H9 (cell line): ENCODE measurements at regions not wholly inside any gene's neighbourhood (a gene's known extent, or its start where the extent isn't known, plus 50 kb on each side); places are given as distances from the start of the nearest gene placed in this dataset.

Experiments used
- DNase-seq: peaks from one replicate; pipeline ENCODE4 v3.0.0-alpha.2; 2017
- H2AFZ ChIP-seq: one replicate; pipeline ENCODE4 v1.6.1; 2013; ENCODE audit warnings: mild to moderate bottlenecking, low read length, control low read depth, moderate library complexity
- H2AK5ac ChIP-seq: 2 replicates; pipeline ENCODE4 v1.6.1; 2013; ENCODE audit warnings: low read length, control low read depth, mixed read lengths; ENCODE audit not compliant: insufficient read length
- H2BK120ac ChIP-seq: one replicate; pipeline ENCODE4 v1.6.1; 2013; ENCODE audit warnings: low read depth, mild to moderate bottlenecking, low read length, control low read depth, inconsistent platforms; ENCODE audit not compliant: poor library complexity, severe bottlenecking
- H2BK12ac ChIP-seq: 2 replicates; pipeline ENCODE4 v1.6.1; 2013; ENCODE audit warnings: low read length, control low read depth, mixed read lengths, low read depth; ENCODE audit not compliant: insufficient read length
- H2BK15ac ChIP-seq: 2 replicates; pipeline ENCODE4 v1.6.1; 2013; ENCODE audit warnings: low read depth, low read length, control low read depth
- H2BK20ac ChIP-seq: one replicate; pipeline ENCODE4 v1.6.1; 2013; ENCODE audit warnings: low read depth, mild to moderate bottlenecking, low read length, control low read depth, inconsistent platforms; ENCODE audit not compliant: poor library complexity, severe bottlenecking
- H2BK5ac ChIP-seq: 2 replicates; pipeline ENCODE4 v1.6.1; 2013; ENCODE audit warnings: low read length, control low read depth, mixed read lengths; ENCODE audit not compliant: insufficient read length
- H3K14ac ChIP-seq: 2 replicates; pipeline ENCODE4 v1.6.1; 2013; ENCODE audit warnings: low read length, control low read depth; ENCODE audit not compliant: insufficient read depth
- H3K18ac ChIP-seq: 2 replicates; pipeline ENCODE4 v1.6.1; 2013; ENCODE audit warnings: low read depth, mild to moderate bottlenecking, mixed read lengths, low read length, control low read depth; ENCODE audit not compliant: insufficient read length
- H3K23ac ChIP-seq: 2 replicates; pipeline ENCODE4 v1.6.1; 2013; ENCODE audit warnings: low read length, control low read depth, mixed read lengths, low read depth; ENCODE audit not compliant: insufficient read length
- H3K23me2 ChIP-seq: 2 replicates; pipeline ENCODE4 v1.6.1; 2013; ENCODE audit warnings: low read depth, mild to moderate bottlenecking, mixed read lengths, low read length, control low read depth; ENCODE audit not compliant: insufficient read length, poor library complexity, severe bottlenecking
- H3K27ac ChIP-seq: 2 replicates; pipeline ENCODE4 v1.5.1; 2013; ENCODE audit warnings: low read length, control low read depth, mixed read lengths, low read depth; ENCODE audit not compliant: insufficient read length
- H3K27me3 ChIP-seq: 2 replicates; pipeline ENCODE4 v1.6.1; 2013; ENCODE audit warnings: low read length, control low read depth, inconsistent platforms; ENCODE audit not compliant: insufficient read depth
- H3K4ac ChIP-seq: 2 replicates; pipeline ENCODE4 v1.6.1; 2013; ENCODE audit warnings: low read depth, mild to moderate bottlenecking, control low read depth, inconsistent platforms, low read length, moderate library complexity
- H3K4me1 ChIP-seq: 2 replicates; pipeline ENCODE4 v1.6.1; 2013; ENCODE audit warnings: low read length, control low read depth, inconsistent platforms; ENCODE audit not compliant: insufficient read depth
- H3K4me2 ChIP-seq: 2 replicates; pipeline ENCODE4 v1.6.1; 2013; ENCODE audit warnings: low read length, control low read depth, mixed read lengths; ENCODE audit not compliant: insufficient read length, insufficient read depth
- H3K56ac ChIP-seq: 2 replicates; pipeline ENCODE4 v1.6.1; 2013; ENCODE audit warnings: low read depth, mild to moderate bottlenecking, mixed read lengths, low read length, control low read depth; ENCODE audit not compliant: insufficient read length
- H3K79me1 ChIP-seq: 2 replicates; pipeline ENCODE4 v1.6.1; 2013; ENCODE audit warnings: low read depth, mild to moderate bottlenecking, moderate library complexity, low read length, control low read depth, inconsistent platforms; ENCODE audit not compliant: insufficient read depth, poor library complexity, severe bottlenecking
- H3K79me2 ChIP-seq: 2 replicates; pipeline ENCODE4 v1.6.1; 2013; ENCODE audit warnings: low read length, control low read depth, inconsistent platforms; ENCODE audit not compliant: insufficient read depth
- H3K9ac ChIP-seq: 2 replicates; pipeline ENCODE4 v1.6.1; 2013; ENCODE audit warnings: low read length, control low read depth, mixed read lengths; ENCODE audit not compliant: insufficient read length; ENCODE audit errors: extremely low read depth
- H3K9me3 ChIP-seq: one replicate; pipeline ENCODE4 v1.6.1; 2013; ENCODE audit warnings: low read depth, low read length, inconsistent platforms; ENCODE audit not compliant: control insufficient read depth
- H3T11ph ChIP-seq: one replicate; pipeline ENCODE4 v1.6.1; 2013; ENCODE audit warnings: mild to moderate bottlenecking, low read length, control low read depth, inconsistent platforms
- H4K20me1 ChIP-seq: one replicate; pipeline ENCODE4 v1.6.1; 2013; ENCODE audit not compliant: control insufficient read depth, insufficient read length, insufficient read depth
- H4K5ac ChIP-seq: 2 replicates; pipeline ENCODE4 v1.6.1; 2013; ENCODE audit warnings: low read depth, mild to moderate bottlenecking, mixed read lengths, low read length, control low read depth; ENCODE audit not compliant: insufficient read length
- H4K8ac ChIP-seq: replicated peaks from 2 replicates; pipeline ENCODE4 v1.6.1; 2013; ENCODE audit warnings: low read length, control low read depth, mixed read lengths, low read depth; ENCODE audit not compliant: insufficient read length
- H4K91ac ChIP-seq: 2 replicates; pipeline ENCODE4 v1.6.1; 2013; ENCODE audit warnings: low read depth, mild to moderate bottlenecking, moderate library complexity, mixed read lengths, low read length, control low read depth; ENCODE audit not compliant: insufficient read length
- H3K27ac Mint-ChIP-seq, 3 experiments: 2 replicates in 2 of 3; 3 replicates in 1 of 3; pipeline ENCODE4 v1.8.0; 2020 to 2021; ENCODE audit warnings: mixed read lengths in 3 of 3, mild to moderate bottlenecking in 1 of 3, moderate library complexity in 1 of 3
- H3K27me3 Mint-ChIP-seq: 2 replicates; pipeline ENCODE4 v1.8.0; 2021; ENCODE audit warnings: low read depth, mild to moderate bottlenecking, moderate library complexity, mixed read lengths
- H3K36me3 Mint-ChIP-seq, 3 experiments: 2 replicates in 2 of 3; 3 replicates in 1 of 3; pipeline ENCODE4 v1.8.0; 2020 to 2021; ENCODE audit warnings: low read depth in 3 of 3, mixed read lengths in 3 of 3; ENCODE audit not compliant: insufficient read depth in 1 of 3
- H3K4me1 Mint-ChIP-seq, 2 experiments: 2 replicates each; pipeline ENCODE4 v1.8.0; 2020; ENCODE audit warnings: mixed read lengths in 2 of 2
- H3K4me3 Mint-ChIP-seq, 2 experiments: 2 replicates in 1 of 2; 3 replicates in 1 of 2; pipeline ENCODE4 v1.8.0; 2020 to 2021; ENCODE audit warnings: mild to moderate bottlenecking in 2 of 2, mixed read lengths in 2 of 2, moderate library complexity in 1 of 2
- H3K9me3 Mint-ChIP-seq, 2 experiments: 2 replicates in 1 of 2; 3 replicates in 1 of 2; pipeline ENCODE4 v1.8.0; 2020; ENCODE audit warnings: mild to moderate bottlenecking in 2 of 2, mixed read lengths in 2 of 2, moderate library complexity in 1 of 2
- CTCF ChIP-seq: fragments of 200-600 bp; sonication (generic); conservative IDR thresholded peaks from 3 replicates; pipeline ENCODE4 v1.8.0; 2021; ENCODE audit warnings: antibody characterized with exemption, mild to moderate bottlenecking
- WGBS: extraction: QIAGEN DNeasy Blood & Tissue Kit; methylation state at CpG from one replicate; pipeline ENCODE4 v1.1.7; 2013; ENCODE audit warnings: missing lambda C conversion rate, low lambda C conversion rate, mixed read lengths; ENCODE audit not compliant: insufficient read length; ENCODE audit errors: extremely low coverage; 5-methylcytosine and 5-hydroxymethylcytosine counted together

- Histone ChIP-seq H3T11ph (no peak overlapping the region), H2BK5ac (no peak overlapping the region), H3K4ac (no peak overlapping the region), H2BK20ac (no peak overlapping the region), H4K5ac (no peak overlapping the region), H3K23ac (no peak overlapping the region), H4K8ac (no peak overlapping the region), H3K18ac (no peak overlapping the region), H2BK12ac (no peak overlapping the region), H3K79me1 (no peaks in the 10 kb centered on the region), H4K91ac (no peak overlapping the region), H3K79me2 (no peaks in the 10 kb centered on the region), H2BK15ac (no peak overlapping the region), H3K27me3 (no peaks in the 10 kb centered on the region), H2AK5ac (no peak overlapping the region), H3K23me2 (no peaks in the 10 kb centered on the region), H3K56ac (no peak overlapping the region), H3K4me1 (peaks cover 2% of the 10 kb centered on the region; the same call in 1 of the 2 replicates), H3K9me3 (no peaks in the 10 kb centered on the region), H3K27ac (no peak overlapping the region), H3K9ac (no peak overlapping the region), H3K4me2 (no peak overlapping the region), H4K20me1 (no peaks in the 10 kb centered on the region), H2BK120ac (no peak overlapping the region), H2AFZ (no peak overlapping the region), H3K14ac (no peak overlapping the region)
- TF ChIP-seq CTCF, result no peak
- peak overlapping the region in 1 of 3 experiments; percentile 15; a peak in 1 of 7 replicates for H3K27ac Mint-ChIP-seq
- no CpG with 5 or more reads among the region's 15 CpGs for WGBS
- no peaks in the 10 kb centered on the region; a peak in 1 of 7 replicates for H3K36me3 Mint-ChIP-seq
- H3K9me3 Mint-ChIP-seq, result no peaks in the 10 kb centered on the region; a peak in 1 of 5 replicates
- H3K27me3 Mint-ChIP-seq, result peaks cover 12% of the 10 kb centered on the region
- DNase-seq, result no peak
- peaks cover 12 to 13% of the 10 kb centered on the region in 2 experiments for H3K4me1 Mint-ChIP-seq
- no peak overlapping the region for H3K4me3 Mint-ChIP-seq
Measured at GRCh38 chr22:48432781-48433518, 1394.7 kb downstream of the BRD1 start.
